ENCODE measurements at regions not wholly inside any gene's neighbourhood (a gene's known extent, or its start where the extent isn't known, plus 50 kb on each side); places are given as distances from the start of the nearest gene placed in this dataset.

DNA sequence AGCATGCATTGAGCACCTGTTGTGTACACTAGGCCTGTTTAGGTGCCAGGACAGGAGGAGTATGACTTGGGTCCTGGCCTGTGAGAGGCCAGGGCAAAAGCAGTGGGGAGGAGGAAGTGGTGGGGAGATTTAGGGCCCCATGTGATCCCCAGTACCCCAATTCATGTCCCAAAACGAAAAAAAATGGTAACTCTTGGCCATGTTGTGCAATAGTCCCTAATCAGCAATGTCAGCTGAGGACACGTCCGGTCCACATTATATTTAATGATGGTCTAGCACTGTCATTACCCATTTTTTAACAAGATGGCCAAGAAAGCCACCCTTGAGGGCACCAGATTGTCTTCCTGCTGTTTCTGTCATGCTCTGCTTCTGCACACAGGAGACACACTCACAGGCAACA, 142.0 kb upstream of the RET start:
- TF ChIP-seq, protein P1, sequence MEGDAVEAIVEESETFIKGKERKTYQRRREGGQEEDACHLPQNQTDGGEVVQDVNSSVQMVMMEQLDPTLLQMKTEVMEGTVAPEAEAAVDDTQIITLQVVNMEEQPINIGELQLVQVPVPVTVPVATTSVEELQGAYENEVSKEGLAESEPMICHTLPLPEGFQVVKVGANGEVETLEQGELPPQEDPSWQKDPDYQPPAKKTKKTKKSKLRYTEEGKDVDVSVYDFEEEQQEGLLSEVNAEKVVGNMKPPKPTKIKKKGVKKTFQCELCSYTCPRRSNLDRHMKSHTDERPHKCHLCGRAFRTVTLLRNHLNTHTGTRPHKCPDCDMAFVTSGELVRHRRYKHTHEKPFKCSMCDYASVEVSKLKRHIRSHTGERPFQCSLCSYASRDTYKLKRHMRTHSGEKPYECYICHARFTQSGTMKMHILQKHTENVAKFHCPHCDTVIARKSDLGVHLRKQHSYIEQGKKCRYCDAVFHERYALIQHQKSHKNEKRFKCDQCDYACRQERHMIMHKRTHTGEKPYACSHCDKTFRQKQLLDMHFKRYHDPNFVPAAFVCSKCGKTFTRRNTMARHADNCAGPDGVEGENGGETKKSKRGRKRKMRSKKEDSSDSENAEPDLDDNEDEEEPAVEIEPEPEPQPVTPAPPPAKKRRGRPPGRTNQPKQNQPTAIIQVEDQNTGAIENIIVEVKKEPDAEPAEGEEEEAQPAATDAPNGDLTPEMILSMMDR (optimal IDR thresholded peaks at IDR 0.05 in 1 of 3, IDR thresholded peaks at IDR 0.05 in 1 of 3, conservative IDR thresholded peaks at IDR 0.05 in 1 of 3; ENCODE audit: extremely low read depth in 1 of 3, insufficient read depth in 2 of 3, low read length in 3 of 3) = no peak
- no peak for TF ChIP-seq EZH2 (IDR thresholded peaks at IDR 0.05; ENCODE audit: low read length)
